ENCODE measurements at regions not wholly inside any gene's neighbourhood (a gene's known extent, or its start where the extent isn't known, plus 50 kb on each side); places are given as distances from the start of the nearest gene placed in this dataset.

DNA sequence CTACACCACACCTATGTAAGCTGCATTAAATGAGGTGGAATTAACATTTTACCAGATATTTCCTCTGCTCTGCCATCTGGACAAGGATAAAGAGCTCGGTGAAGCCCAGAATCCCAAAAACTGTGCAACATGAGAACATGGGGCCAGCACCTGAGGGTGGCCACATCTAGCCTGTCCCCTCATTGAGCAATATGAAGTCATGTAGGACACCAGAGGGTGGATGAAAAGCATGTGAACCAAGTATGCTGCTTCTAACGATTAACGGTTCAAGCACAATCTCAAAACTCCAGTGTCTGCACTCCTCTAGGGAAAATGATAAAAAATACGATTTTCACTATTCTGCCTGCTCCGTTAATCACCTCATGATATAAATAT, 545.8 kb downstream of the EBF1 start:
- DNase-seq (ENCODE audit: low read depth in 2 of 2) = no peak

DNA sequence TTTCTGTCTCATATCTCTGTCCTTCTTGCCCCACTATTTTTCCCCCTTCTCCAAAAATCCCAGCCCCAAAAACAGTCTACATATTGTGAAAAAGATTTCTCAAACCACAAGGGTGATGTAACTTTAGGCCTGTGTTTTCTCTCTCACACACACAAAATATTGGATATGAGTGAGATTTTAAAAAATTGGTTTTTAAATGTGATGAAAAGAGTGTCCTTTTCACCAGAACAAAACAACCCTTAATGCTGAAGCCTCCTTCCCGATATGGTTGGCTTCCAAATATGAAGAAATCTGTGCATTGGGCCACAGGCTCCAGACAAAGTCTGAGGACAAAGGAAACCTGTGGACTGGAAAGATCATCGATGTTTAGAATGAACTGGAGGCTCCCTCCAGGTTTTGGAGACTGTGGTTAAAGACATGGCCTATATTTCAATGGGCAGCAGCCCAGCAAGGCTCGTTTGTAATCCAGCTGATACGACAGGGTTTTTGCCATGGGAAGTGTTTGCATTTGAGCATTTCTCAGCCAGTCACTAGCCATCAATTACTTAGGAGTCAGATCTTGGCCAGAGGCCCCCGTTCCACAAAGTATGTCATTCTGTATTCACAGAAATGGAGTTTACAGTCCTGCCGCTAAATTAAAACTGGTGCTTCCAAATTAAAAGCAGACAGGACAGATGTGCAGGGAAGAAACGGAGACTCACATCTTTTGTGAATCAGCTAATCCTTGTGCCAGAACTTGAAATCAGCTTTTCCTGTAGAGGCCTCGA, 546.3 kb downstream of the EBF1 start:
- no peak for DNase-seq (ENCODE audit: low read depth in 2 of 2)

DNA sequence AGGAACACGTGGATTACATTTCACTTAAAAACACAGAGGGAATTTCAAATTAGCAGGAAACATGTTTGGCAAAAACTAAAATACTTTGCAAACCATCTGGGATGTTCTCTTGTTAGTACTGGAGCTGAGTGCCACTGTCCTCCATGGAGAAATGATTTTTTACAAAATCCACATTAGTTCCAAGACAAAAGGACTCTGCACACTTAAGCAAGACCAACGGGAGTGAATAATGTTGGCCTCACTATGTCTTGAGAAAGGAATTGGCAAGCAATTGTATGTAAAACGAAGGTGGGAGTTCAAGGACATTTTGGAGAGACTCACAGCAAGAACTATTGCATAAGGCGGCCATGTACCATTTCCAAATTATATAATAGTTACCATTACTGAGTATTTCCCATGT, 547.5 kb downstream of the EBF1 start:
- no peak for DNase-seq (ENCODE audit: low read depth in 2 of 2)

GRCh38 chr5:158549311-158549710, 550.4 kb downstream of the EBF1 start:
- no peak for DNase-seq (ENCODE audit: low read depth in 2 of 2)

DNA sequence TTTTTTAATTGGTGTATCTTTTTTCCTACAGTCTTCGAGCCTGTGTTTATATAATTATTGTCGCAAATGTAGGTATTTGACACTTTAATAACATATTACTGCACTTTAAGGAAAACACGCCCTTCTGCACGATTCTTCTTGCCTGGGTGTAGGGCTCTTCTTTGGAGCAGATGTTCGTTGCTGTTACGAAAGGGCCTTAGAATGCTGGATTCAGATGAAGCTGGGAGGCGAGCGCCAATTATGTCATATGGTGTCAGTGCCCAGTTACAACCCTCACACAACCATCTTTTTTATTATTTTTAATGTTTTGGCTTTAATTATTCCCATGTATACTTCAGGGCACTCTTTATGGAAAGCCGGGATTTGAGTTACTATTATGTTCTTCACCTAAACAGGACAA, 553.0 kb downstream of the EBF1 start:
- no peak for DNase-seq (ENCODE audit: low read depth in 2 of 2)

DNA sequence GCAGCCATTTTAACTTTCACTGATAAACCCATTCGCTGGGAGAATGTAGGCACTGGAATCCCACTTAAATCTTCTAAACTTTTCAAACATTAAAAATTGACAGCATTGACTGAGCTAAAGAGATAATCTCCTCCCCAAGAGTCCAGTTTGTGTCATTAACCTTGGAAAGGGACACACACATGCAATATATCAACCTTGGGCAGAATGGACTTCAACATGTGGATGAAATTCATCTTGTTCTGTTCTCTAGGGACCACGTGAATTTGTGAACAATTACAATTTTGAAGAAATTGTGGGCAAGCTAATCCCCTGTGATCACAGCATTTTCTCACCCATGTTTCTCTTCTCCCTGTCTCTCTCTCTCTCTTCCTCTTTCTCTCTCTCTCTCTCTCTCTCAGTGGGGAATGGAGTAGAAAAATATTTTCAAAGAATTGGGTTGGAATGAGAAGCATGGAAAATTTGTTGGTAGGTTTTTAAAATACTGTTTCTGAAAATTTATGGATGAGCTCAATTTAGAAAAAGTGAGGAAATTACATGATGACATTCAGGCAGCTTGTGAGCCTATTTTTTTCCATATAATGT, 553.7 kb downstream of the EBF1 start:
- DNase-seq (ENCODE audit: low read depth in 2 of 2) = no peak

DNA sequence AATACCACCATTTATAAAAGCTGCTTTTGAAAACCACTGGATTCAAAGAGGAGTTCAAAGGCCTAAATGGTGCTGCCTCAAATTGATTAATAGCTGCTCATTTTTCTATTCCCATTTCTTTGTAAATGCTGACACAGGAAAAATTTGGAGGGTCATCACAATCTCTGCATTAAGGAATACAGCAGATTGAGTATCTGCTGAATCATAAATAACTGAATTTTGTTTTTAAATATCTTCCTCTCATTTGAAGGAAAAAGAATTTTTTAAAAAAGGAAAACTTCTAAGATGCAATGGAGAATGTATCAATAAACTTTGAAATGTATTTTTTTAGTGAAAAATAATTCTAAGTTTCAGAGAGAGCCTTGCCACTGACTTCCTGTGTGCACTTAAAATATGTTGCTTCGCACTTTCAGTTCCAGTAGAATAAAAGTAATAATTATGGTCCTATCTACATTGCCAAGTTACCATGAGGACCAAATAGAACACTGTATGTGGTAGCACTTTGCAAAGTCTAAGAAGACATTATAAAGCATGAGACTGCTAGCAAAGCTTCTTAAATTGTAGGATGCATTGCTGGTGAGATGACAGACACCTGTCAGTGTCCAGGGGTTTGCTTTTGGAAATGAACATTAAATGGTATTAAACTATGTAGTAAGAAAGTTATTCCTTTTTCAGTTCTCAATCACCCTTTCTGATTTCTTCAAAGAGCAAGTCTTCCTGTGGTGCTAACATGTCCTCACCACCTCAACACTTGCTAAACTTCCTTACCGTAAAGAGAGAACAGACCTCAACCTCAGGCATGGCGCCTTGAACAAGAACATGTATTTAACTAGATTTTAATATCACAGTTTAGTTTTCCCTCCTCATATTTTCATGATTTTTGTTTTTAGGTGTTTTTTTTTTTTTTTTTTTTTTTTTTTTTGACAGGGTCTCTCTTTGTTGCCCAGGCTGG, 555.1 kb downstream of the EBF1 start:
- DNase-seq (ENCODE audit: low read depth in 2 of 2) = no peak

- DNase-seq (ENCODE audit: low read depth in 2 of 2) = no peak
Measured at GRCh38 chr5:158543539-158544387, 556.0 kb downstream of the EBF1 start.

DNA sequence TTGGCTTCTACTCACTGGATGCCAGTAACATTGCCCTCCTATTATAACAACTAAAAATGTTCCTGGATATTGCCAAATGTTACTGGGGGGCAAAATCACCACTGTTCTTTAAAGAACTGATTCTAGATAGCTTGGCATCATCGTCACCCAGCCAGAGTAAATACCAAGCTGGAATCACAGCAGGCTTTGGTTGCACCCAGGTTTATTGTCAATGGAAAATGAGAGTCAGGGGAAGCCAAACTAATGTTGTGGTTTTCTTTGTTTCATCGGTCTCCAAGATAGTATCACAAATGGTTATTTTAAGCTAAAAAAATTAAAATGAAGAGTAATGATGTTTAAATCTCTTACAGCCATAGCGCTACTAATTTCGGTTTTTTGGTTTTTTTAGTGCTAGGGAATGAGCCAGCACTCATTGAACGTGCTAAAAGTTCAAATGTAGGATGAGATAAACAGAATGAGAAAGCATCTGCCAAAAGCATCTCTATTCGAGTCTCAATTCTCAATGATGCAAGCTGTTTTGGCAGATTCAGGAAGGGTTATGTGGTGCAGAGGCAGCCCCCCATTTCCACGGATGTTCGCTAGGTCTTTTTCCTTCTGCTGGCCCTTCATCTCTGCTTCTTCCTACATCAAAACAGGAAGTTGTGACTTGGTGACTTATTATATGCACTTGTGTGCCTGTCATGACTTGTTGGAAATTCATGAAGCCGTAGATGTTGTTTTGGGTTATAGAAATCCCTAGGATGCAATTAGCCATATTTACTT, 558.0 kb downstream of the EBF1 start:
- no peak for DNase-seq (ENCODE audit: low read depth in 2 of 2)

DNA sequence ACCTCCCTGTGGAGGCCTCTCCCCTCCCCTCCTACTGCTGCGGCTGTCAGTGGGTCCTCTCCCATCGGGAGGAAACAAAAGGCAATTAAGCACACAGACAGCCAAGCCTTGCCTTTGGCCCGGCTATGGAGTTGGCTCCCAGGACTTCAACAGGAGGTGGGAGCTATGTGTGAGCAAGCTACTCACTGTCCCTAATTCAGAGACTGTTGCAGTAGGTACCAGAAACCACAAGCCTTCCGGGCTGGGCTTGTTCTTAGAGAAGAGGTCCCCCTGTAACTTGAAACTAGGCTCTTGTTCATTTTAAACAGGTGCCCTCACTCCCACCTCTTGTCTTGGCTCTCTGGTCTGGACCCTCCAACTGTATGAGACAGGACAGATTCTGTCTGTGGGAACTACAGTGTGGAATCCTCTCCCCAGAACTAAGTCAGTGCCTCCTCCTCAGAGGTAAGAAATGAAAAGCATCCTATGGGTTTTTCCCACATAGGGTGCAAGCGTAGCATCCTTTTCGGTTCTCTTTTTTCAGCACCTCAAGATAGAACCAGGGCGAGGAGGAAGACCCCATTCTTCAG, 561.1 kb downstream of the EBF1 start:
- DNase-seq (ENCODE audit: low read depth in 2 of 2) = no peak

DNA sequence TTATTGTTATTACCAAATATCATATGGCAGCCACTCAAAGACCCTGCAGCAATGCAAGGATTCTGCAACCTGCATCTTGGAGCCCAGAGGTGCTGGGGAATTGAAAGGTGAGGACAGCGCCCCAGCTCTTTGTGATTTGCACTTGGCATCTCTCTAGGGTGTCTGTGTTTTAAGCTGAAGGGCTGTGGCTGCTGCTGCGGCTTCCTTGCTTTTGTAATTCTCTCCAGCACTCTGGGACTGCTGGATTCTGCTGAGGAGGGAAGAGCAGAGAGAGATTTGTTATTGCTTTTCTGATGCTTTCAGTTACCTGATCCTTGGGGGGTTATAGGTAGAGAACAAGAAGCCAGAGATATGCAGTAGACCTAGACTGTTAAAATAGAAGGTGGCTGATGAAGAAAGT, 562.4 kb downstream of the EBF1 start:
- DNase-seq (ENCODE audit: low read depth in 2 of 2) = no peak

- no peak for DNase-seq (ENCODE audit: low read depth in 2 of 2)
Measured at GRCh38 chr5:158534203-158534602, 565.5 kb downstream of the EBF1 start.

GRCh38 chr5:158532739-158533138, 567.0 kb downstream of the EBF1 start:
- DNase-seq (ENCODE audit: low read depth in 2 of 2) = no peak

- no peak for DNase-seq (ENCODE audit: low read depth in 2 of 2)
Measured at GRCh38 chr5:158531860-158532259, 567.9 kb downstream of the EBF1 start.

- DNase-seq (ENCODE audit: low read depth in 2 of 2) = no peak
Measured at GRCh38 chr5:158530115-158530514, 569.6 kb downstream of the EBF1 start.

GRCh38 chr5:158529454-158529853, 570.3 kb downstream of the EBF1 start:
- DNase-seq (ENCODE audit: low read depth in 2 of 2) = no peak

GRCh38 chr5:158525663-158526062, 574.1 kb downstream of the EBF1 start:
- DNase-seq (ENCODE audit: low read depth in 2 of 2) = no peak

DNA sequence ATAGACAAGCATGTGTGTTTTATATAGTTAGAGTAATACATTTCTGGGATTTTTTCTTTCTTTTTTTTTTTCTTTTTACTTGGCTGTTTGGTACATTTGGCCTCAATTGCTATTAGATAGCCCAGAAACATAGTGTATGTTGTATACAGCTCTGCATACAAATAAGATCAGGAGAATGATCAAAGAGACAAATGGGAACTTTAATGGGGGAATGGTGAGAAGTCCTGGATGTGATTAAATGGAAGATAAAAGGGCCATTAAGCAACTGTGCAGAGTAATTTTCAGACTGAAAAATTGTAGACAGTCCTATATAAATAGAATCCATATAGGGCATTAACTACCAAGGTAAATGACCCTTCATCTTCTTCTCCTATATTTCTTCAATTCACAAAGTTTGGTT, 575.6 kb downstream of the EBF1 start:
- no peak for DNase-seq (ENCODE audit: low read depth in 2 of 2)

- no peak for DNase-seq (ENCODE audit: low read depth in 2 of 2)
Measured at GRCh38 chr5:158522776-158523175, 576.9 kb downstream of the EBF1 start.

- no peak for DNase-seq (ENCODE audit: low read depth in 2 of 2)
Measured at GRCh38 chr5:158521995-158522394, 577.7 kb downstream of the EBF1 start.
